Peyer's patch (tissue), 4 donors: ENCODE measurements at regions not wholly inside any gene's neighbourhood (a gene's known extent, or its start where the extent isn't known, plus 50 kb on each side); places are given as distances from the start of the nearest gene placed in this dataset.

ENCODE experiments used
- CTCF ChIP-seq, 6 experiments: fragments of 450-650 bp in 4 of 6; fragments of 200-600 bp in 2 of 6; sonication (generic) in 1 of 6; IDR thresholded peaks; one replicate each; pipeline ENCODE4 v1.5.1; 2017 to 2019; ENCODE audit warnings: antibody characterized with exemption in 6 of 6, mild to moderate bottlenecking in 3 of 6, moderate library complexity in 1 of 6
- POLR2A ChIP-seq, 2 donors: fragments of 450-650 bp; IDR thresholded peaks; one replicate each; pipeline ENCODE4 v1.5.1; 2017; ENCODE audit warnings: antibody characterized with exemption in 2 of 2, mild to moderate bottlenecking in 2 of 2, moderate library complexity in 2 of 2

- TF ChIP-seq CTCF (IDR thresholded peaks at IDR 0.05) (no peak), POLR2A (IDR thresholded peaks at IDR 0.05) (no peak)
These were observed 1183.7 kb downstream of the FSTL5 start for GRCh38 chr4:160980091-160980490.
